ENCODE measurements at regions not wholly inside any gene's neighbourhood (a gene's known extent, or its start where the extent isn't known, plus 50 kb on each side); places are given as distances from the start of the nearest gene placed in this dataset.

DNA sequence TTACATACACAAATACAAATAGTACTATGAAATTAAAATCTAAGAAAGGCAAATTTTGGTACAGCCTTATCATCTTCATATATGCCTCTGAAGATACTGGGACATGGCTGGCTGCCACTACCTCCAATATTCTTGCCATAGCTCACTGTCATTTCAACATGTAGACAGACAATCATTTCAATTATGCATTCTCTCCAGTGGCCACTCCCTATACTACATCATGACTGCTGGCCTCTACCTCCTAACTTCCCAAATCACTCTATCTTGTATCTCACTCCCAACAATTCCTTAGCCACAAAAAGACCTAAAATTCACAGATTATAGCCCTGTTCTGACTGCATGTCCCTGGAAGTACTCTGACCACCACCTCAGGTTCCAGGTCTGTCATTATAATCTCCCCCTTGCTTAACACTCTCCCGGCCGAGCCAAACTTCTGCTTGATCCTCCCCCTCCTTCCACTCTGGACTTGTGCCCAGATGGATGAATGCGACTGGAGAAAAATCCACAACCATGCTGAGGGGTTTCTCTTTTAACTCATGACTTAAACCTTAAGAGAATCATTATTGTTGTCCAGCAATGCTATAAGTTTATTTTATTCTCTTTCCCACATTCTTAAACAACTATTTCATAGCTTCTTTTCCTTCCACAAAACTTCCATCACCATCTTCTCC is 225.3 kb upstream of the TLE4 start:
- Histone ChIP-seq H3K4me1 (ENCODE audit: low read depth, poor library complexity, severe bottlenecking) (no peaks in the 10 kb centered on the region), H3K27me3 (ENCODE audit: insufficient read depth, low read depth) (no peaks in the 10 kb centered on the region), H2AFZ (ENCODE audit: low read depth) (no peak overlapping the region), H3K36me3 (ENCODE audit: insufficient read depth) (no peaks in the 10 kb centered on the region), H3K79me2 (ENCODE audit: insufficient read depth, low read depth) (no peaks in the 10 kb centered on the region), H3K27ac (no peak overlapping the region), H3K4me3 (IDR thresholded peaks at IDR 0.05; ENCODE audit: insufficient read depth, low read depth, low read length) (no peak overlapping the region), H4K20me1 (ENCODE audit: insufficient read depth) (no peaks in the 10 kb centered on the region), H3K9ac (no peak overlapping the region), H3K4me2 (no peak overlapping the region)
- TF ChIP-seq CTCF (conservative IDR thresholded peaks at IDR 0.05; ENCODE audit: low read depth, low read length) = no peak

GRCh38 chr9:79352322-79352721 is 219.4 kb upstream of the TLE4 start:
- Histone ChIP-seq H3K36me3 (ENCODE audit: insufficient read depth) (no peaks in the 10 kb centered on the region), H3K9ac (no peak overlapping the region), H3K79me2 (ENCODE audit: insufficient read depth, low read depth) (no peaks in the 10 kb centered on the region), H4K20me1 (ENCODE audit: insufficient read depth) (no peaks in the 10 kb centered on the region), H3K27me3 (ENCODE audit: insufficient read depth, low read depth) (no peaks in the 10 kb centered on the region), H3K4me3 (IDR thresholded peaks at IDR 0.05; ENCODE audit: insufficient read depth, low read depth, low read length) (no peak overlapping the region), H3K4me1 (ENCODE audit: low read depth, poor library complexity, severe bottlenecking) (no peaks in the 10 kb centered on the region), H3K4me2 (no peak overlapping the region), H2AFZ (ENCODE audit: low read depth) (no peak overlapping the region), H3K27ac (no peak overlapping the region)
- no peak for TF ChIP-seq CTCF (conservative IDR thresholded peaks at IDR 0.05; ENCODE audit: low read depth, low read length)

- H2AFZ ChIP-seq (ENCODE audit: low read depth) = no peak overlapping the region
- H3K36me3 ChIP-seq (ENCODE audit: insufficient read depth) = no peaks in the 10 kb centered on the region
- H3K27ac ChIP-seq = no peak overlapping the region
- no peak overlapping the region for H3K4me3 ChIP-seq (IDR thresholded peaks at IDR 0.05; ENCODE audit: insufficient read depth, low read depth, low read length)
- no peak overlapping the region for H3K9ac ChIP-seq
- no peak for TF ChIP-seq CTCF (conservative IDR thresholded peaks at IDR 0.05; ENCODE audit: low read depth, low read length)
- H3K4me2 ChIP-seq = no peak overlapping the region
- no peaks in the 10 kb centered on the region for H3K4me1 ChIP-seq (ENCODE audit: low read depth, poor library complexity, severe bottlenecking)
- no peaks in the 10 kb centered on the region for H3K27me3 ChIP-seq (ENCODE audit: insufficient read depth, low read depth)
- H3K79me2 ChIP-seq (ENCODE audit: insufficient read depth, low read depth) = no peaks in the 10 kb centered on the region
- no peaks in the 10 kb centered on the region for H4K20me1 ChIP-seq (ENCODE audit: insufficient read depth)
These were observed 217.8 kb upstream of the TLE4 start for GRCh38 chr9:79353856-79354520.

DNA sequence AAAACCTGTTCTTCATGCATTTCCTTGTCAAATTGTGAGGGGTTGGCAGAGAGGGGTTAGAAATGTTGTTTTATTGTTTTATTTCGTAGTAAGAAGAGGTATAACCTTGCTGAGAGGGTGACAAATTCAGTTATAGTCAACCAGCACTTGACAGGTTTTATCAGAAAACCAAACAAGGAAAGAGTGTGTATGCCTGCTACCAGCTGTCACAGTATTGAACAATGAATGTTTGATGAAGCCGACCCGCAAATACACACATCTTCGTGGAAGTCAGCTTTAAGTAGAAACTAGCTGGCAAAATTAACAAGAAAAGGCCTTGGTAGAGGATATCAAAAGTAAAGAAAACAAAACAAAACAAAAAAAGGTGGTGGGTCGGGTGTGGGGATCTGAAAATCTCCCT is 214.6 kb upstream of the TLE4 start:
- Histone ChIP-seq H3K27me3 (ENCODE audit: insufficient read depth, low read depth) (no peaks in the 10 kb centered on the region), H3K9ac (no peak overlapping the region), H3K4me3 (IDR thresholded peaks at IDR 0.05; ENCODE audit: insufficient read depth, low read depth, low read length) (no peak overlapping the region), H3K27ac (no peak overlapping the region), H4K20me1 (ENCODE audit: insufficient read depth) (no peaks in the 10 kb centered on the region), H3K4me2 (no peak overlapping the region), H3K79me2 (ENCODE audit: insufficient read depth, low read depth) (no peaks in the 10 kb centered on the region), H3K4me1 (ENCODE audit: low read depth, poor library complexity, severe bottlenecking) (no peaks in the 10 kb centered on the region), H3K36me3 (ENCODE audit: insufficient read depth) (no peaks in the 10 kb centered on the region), H2AFZ (ENCODE audit: low read depth) (no peak overlapping the region)
- no peak for TF ChIP-seq CTCF (conservative IDR thresholded peaks at IDR 0.05; ENCODE audit: low read depth, low read length)

Measured in KMS-11 (cell line).